ENCODE measurements at regions not wholly inside any gene's neighbourhood (a gene's known extent, or its start where the extent isn't known, plus 50 kb on each side); places are given as distances from the start of the nearest gene placed in this dataset.

GRCh38 chrX:35150052-35150451 lies 207.5 kb downstream of the FAM47B start:
- TF ChIP-seq CTCF (IDR thresholded peaks at IDR 0.05) (no peak), POLR2A (IDR thresholded peaks at IDR 0.05) (no peak)
